SK-N-MC (cell line): ENCODE measurements at regions not wholly inside any gene's neighbourhood (a gene's known extent, or its start where the extent isn't known, plus 50 kb on each side); places are given as distances from the start of the nearest gene placed in this dataset.

ENCODE experiments used
- DNase-seq: peaks from one replicate; pipeline ENCODE4 v3.0.0-alpha.2; 2011; ENCODE audit warnings: low read depth, low spot score
- H3K27ac ChIP-seq: fragments of 200-600 bp; sonication (generic); 2 replicates; pipeline ENCODE4 v1.5.1; 2016; ENCODE audit warnings: mixed run types
- H3K36me3 ChIP-seq: fragments of 200-600 bp; sonication (generic); 2 replicates; pipeline ENCODE4 v1.6.1; 2017; ENCODE audit warnings: antibody characterized with exemption, low read length, mixed read lengths; ENCODE audit not compliant: insufficient read depth
- H3K4me3 ChIP-seq: fragments of 200-600 bp; sonication (generic); 2 replicates; pipeline ENCODE4 v1.5.1; 2016
- H3K9ac ChIP-seq: fragments of 200-600 bp; sonication (generic); 2 replicates; pipeline ENCODE4 v1.8.0; 2017; ENCODE audit warnings: mixed run types, mixed read lengths; ENCODE audit not compliant: insufficient read length
- H3K9me3 ChIP-seq: fragments of 200-600 bp; sonication (generic); 2 replicates; pipeline ENCODE4 v1.6.1; 2017; ENCODE audit warnings: low read depth, mild to moderate bottlenecking, antibody characterized with exemption, low read length, moderate library complexity, mixed read lengths
- EZH2 ChIP-seq: fragments of 200-600 bp; sonication (generic); IDR thresholded peaks from one replicate; pipeline ENCODE4 v1.6.1; 2017; ENCODE audit warnings: antibody characterized with exemption
- FOXP2 ChIP-seq: optimal IDR thresholded peaks from 2 replicates; pipeline ENCODE3; 2011; ENCODE audit warnings: mild to moderate bottlenecking, moderate library complexity; ENCODE audit not compliant: insufficient read depth; ENCODE audit errors: extremely low read length, control extremely low read depth
- POLR2AphosphoS5 ChIP-seq: IDR thresholded peaks from 2 replicates; pipeline ENCODE4 v1.6.1; 2012; ENCODE audit warnings: mild to moderate bottlenecking, low read depth, low read length, borderline replicate concordance

DNA sequence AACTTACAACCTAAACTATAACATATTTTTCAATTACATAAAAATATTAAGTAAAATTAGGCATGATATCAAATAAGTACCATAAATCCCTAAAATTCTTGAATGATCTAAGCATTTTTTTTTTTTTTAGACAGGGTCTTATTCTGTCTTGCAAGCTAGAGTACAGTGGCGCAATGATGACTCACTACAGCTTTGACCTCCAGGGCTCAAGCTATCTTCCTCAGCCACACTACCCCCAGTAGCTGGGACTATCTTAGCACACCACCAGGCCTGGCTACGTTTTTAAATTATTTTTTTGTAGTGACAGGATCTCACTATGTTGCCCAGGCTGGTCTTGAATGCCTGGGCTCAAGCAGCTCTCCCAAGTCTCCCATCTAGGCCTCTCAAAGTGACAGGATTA, 1042.3 kb downstream of the FSTL5 start:
- Histone ChIP-seq H3K36me3 (no peaks in the 10 kb centered on the region), H3K9ac (no peak overlapping the region), H3K4me3 (no peak overlapping the region), H3K27ac (no peak overlapping the region), H3K9me3 (no peaks in the 10 kb centered on the region)
- DNase-seq = no peak
- no peak for TF ChIP-seq EZH2
- no peak for TF ChIP-seq POLR2AphosphoS5
- no peak for TF ChIP-seq FOXP2

DNA sequence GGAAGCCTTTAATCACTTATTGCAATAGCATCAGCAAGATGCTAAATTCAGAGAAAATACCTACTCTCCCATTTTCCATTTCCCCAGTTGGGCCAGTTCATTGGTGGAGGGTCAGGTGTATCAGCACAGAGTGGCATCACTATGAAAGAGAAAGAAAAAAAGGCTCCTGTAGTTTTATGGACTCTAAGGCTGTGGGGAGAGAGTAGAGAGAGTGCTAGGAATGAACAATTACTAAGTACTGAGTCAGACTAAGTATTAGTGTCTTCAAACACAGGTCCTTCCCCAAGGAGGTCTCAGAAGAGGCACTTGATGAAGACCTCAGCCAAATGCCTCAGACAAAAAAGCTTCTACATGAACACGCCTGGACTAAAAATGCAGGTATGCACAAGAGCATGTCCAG, 1061.9 kb downstream of the FSTL5 start:
- Histone ChIP-seq H3K36me3 (no peaks in the 10 kb centered on the region), H3K4me3 (no peak overlapping the region)
- no peak for TF ChIP-seq EZH2
- no peak for TF ChIP-seq FOXP2
- TF ChIP-seq POLR2AphosphoS5 = no peak

DNA sequence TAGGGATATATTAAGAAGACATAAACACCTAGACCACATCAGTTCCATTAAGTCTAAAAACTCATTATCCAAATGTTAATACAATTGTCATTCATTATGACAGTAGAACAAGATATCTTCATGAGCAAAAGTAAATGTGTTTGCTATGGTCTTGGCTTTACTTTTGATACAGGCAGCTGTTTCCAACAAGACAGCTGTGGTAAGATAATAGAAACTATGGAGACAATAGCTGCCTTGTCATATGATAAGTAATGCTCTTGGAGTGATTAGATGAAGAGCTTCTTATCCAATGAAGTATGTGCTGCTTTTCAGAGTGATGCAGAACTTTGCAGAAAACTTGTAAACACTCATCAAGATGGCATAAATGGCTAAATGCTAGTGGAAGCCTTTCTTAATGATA, 1066.0 kb downstream of the FSTL5 start:
- no peaks in the 10 kb centered on the region for H3K9me3 ChIP-seq
- H3K4me3 ChIP-seq = no peak overlapping the region
- no peak overlapping the region for H3K9ac ChIP-seq
- TF ChIP-seq EZH2 (no peak), POLR2AphosphoS5 (no peak), FOXP2 (no peak)
- no peak overlapping the region for H3K27ac ChIP-seq
- no peak for DNase-seq
- no peaks in the 10 kb centered on the region for H3K36me3 ChIP-seq

More for the DNA sequence above, 1061.9 kb downstream of the FSTL5 start:
- Histone ChIP-seq H3K9me3 (no peaks in the 10 kb centered on the region), H3K9ac (no peak overlapping the region), H3K27ac (no peak overlapping the region)
- no peak for DNase-seq

DNA sequence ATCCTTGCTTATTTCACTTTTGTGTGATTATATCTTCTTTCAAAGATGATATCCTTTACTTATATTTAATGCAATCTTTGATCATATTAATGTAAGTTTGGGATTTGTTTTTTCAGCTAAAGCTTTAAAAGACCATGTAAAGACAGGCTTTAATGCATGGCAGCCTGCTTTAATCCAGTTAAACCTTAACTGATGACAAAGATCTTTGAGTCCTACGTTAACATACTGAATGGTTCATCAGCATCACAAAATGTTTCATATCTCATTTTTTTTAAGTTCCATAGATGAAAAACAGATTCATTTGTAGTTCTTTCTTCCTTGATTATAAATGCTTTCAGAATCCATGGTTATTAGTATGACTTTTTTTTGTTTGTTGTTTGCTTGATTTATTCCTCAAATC, 1102.8 kb downstream of the FSTL5 start:
- TF ChIP-seq EZH2 = no peak
- no peak overlapping the region for H3K9ac ChIP-seq
- no peak overlapping the region for H3K4me3 ChIP-seq
- DNase-seq = no peak
- no peaks in the 10 kb centered on the region for H3K9me3 ChIP-seq
- H3K27ac ChIP-seq = no peak overlapping the region
- H3K36me3 ChIP-seq = no peaks in the 10 kb centered on the region
